ENCODE measurements at regions not wholly inside any gene's neighbourhood (a gene's known extent, or its start where the extent isn't known, plus 50 kb on each side); places are given as distances from the start of the nearest gene placed in this dataset.

DNA sequence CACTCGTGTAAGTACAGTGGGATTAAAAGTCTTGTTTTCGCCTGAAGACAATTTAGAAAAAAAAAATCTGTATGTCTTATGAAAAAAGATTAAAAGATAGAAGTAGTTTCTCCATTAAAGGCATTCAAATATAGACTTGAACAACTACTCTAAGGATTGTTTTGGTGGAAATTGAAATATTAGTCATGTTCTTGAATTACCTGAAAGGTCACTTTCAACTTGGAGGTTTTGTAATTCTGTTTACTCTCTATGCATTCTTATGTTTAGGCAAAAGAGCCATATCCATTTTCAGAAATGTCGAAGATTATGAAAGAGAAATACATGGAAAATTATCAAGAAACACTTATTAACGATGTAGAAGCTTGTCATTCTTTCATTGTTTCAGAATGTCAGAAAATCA is 373.7 kb downstream of the ARL4A start:
- H3K79me2 ChIP-seq (ENCODE audit: insufficient read depth): no peaks in the 10 kb centered on the region

DNA sequence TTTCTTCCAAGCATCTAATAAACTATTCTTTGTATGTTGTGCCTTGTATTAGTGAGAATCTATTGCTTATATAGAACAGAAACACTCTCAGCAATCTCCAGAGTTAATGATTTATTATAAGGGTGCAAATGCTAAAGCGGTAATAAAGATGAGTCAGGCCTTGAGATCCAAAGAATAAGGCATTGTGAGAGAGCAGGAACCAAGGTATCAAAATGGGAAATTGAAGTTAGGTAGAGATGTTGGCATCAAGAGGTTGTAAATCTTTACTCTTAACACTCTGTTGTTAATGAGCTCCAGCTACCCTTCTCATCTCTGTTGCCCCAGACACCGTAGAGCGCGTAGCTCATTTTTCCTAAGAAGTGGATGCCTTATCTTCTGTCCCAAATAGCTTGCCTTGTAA is 375.2 kb downstream of the ARL4A start:
- Histone ChIP-seq H3K9me3 (ENCODE audit: low read depth) (no peaks in the 10 kb centered on the region), H3K9me2 (ENCODE audit: insufficient read depth) (no peaks in the 10 kb centered on the region), H3K27ac (no peak overlapping the region), H3K4me1 (ENCODE audit: insufficient read depth) (no peaks in the 10 kb centered on the region), H4K20me1 (ENCODE audit: insufficient read depth) (no peaks in the 10 kb centered on the region), H3K4me3 (no peak overlapping the region), H3K79me2 (ENCODE audit: insufficient read depth) (no peaks in the 10 kb centered on the region), H3K4me2 (ENCODE audit: unreplicated experiment) (no peak overlapping the region), H2AFZ (no peak overlapping the region), H3K27me3 (replicated peaks; ENCODE audit: insufficient read depth) (no peaks in the 10 kb centered on the region), H3F3A (ENCODE audit: insufficient read depth) (no peaks in the 10 kb centered on the region), H3K36me3 (ENCODE audit: low read depth) (no peaks in the 10 kb centered on the region), H3K9ac (no peak overlapping the region)
- DNase-seq: no peak
- no peak for TF ChIP-seq EZH2 (IDR thresholded peaks at IDR 0.05; ENCODE audit: insufficient read depth, poor library complexity, severe bottlenecking)
- TF ChIP-seq EZH2phosphoT487 (IDR thresholded peaks at IDR 0.05; ENCODE audit: insufficient read depth, low read depth): no peak
- in situ Hi-C loops (cut with MboI): no loop called here
- 96 to 99% methylated on average over 4 of the region's 4 CpGs for WGBS, 2 experiments (ENCODE audit: low coverage in 1 of 2, low lambda C conversion rate in 2 of 2, missing lambda C conversion rate in 2 of 2)

More for the DNA sequence above, 373.7 kb downstream of the ARL4A start:
- 51 to 52% methylated on average over 4 of the region's 4 CpGs for WGBS, 2 experiments (ENCODE audit: low coverage in 1 of 2, low lambda C conversion rate in 2 of 2, missing lambda C conversion rate in 2 of 2)
- Histone ChIP-seq H2AFZ (no peak overlapping the region), H3F3A (ENCODE audit: insufficient read depth) (no peaks in the 10 kb centered on the region), H3K36me3 (ENCODE audit: low read depth) (no peaks in the 10 kb centered on the region), H3K9ac (no peak overlapping the region), H3K4me3 (no peak overlapping the region), H3K9me3 (ENCODE audit: low read depth) (no peaks in the 10 kb centered on the region), H3K27ac (no peak overlapping the region), H4K20me1 (ENCODE audit: insufficient read depth) (no peaks in the 10 kb centered on the region), H3K4me2 (ENCODE audit: unreplicated experiment) (no peak overlapping the region), H3K9me2 (ENCODE audit: insufficient read depth) (no peaks in the 10 kb centered on the region), H3K27me3 (replicated peaks; ENCODE audit: insufficient read depth) (no peaks in the 10 kb centered on the region), H3K4me1 (ENCODE audit: insufficient read depth) (no peaks in the 10 kb centered on the region)
- TF ChIP-seq EZH2 (IDR thresholded peaks at IDR 0.05; ENCODE audit: insufficient read depth, poor library complexity, severe bottlenecking) (no peak), EZH2phosphoT487 (IDR thresholded peaks at IDR 0.05; ENCODE audit: insufficient read depth, low read depth) (no peak)
- in situ Hi-C loops (cut with MboI): no loop called here
- DNase-seq: no peak

DNA sequence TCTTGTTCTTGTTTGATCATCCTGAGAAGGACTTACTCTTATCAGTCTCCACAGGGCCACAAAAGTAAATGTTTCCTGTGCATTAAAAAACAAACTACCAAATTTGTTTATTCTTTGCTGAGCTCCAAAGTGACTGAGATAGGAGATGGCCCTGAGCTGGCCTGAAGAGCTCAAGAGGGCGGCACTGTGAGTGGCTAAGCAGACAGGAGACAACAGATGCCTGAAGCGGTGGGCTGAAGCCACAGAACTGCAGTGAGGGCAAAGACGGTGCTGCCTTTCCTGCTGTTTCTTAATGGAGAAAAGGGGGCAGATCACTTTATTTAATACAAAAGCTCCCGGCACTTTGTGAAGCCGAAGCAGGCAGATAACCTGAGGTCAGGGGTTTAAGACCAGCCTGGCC is 379.6 kb downstream of the ARL4A start:
- Histone ChIP-seq H3K9me3 (ENCODE audit: low read depth) (no peaks in the 10 kb centered on the region), H3K4me2 (ENCODE audit: unreplicated experiment) (no peak overlapping the region), H2AFZ (no peak overlapping the region; the same call in 1 of the 2 replicates), H4K20me1 (ENCODE audit: insufficient read depth) (no peaks in the 10 kb centered on the region), H3K9ac (no peak overlapping the region), H3K27me3 (replicated peaks; ENCODE audit: insufficient read depth) (no peaks in the 10 kb centered on the region), H3K79me2 (ENCODE audit: insufficient read depth) (no peaks in the 10 kb centered on the region), H3K9me2 (ENCODE audit: insufficient read depth) (no peaks in the 10 kb centered on the region), H3K4me1 (ENCODE audit: insufficient read depth) (no peaks in the 10 kb centered on the region), H3K27ac (no peak overlapping the region), H3K36me3 (ENCODE audit: low read depth) (no peaks in the 10 kb centered on the region), H3F3A (ENCODE audit: insufficient read depth) (no peaks in the 10 kb centered on the region), H3K4me3 (no peak overlapping the region)
- in situ Hi-C loops (cut with MboI): no loop called here
- 69 to 79% methylated on average over 5 of the region's 5 CpGs for WGBS, 2 experiments (ENCODE audit: low coverage in 1 of 2, low lambda C conversion rate in 2 of 2, missing lambda C conversion rate in 2 of 2)
- TF ChIP-seq EZH2phosphoT487 (IDR thresholded peaks at IDR 0.05; ENCODE audit: insufficient read depth, low read depth) (no peak), EZH2 (IDR thresholded peaks at IDR 0.05; ENCODE audit: insufficient read depth, poor library complexity, severe bottlenecking) (no peak)
- DNase-seq: no peak

DNA sequence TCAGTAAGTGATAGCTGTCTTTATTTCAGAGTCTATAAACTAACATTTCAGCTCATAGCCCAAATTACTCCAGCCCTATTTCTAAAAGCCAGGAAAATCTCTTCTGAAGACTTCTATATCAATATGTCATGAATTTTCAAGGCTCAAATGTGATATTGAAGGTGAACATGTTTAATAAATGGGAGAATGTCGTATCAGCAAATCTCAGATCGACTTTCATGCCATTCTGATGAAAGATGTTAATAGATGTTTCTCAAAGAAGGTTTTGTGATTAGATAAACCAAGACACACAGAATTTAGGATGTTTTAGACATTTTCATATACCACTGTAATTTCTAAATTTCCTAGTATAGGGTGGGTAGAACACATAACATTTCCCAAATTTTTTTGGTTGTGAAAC is 380.6 kb downstream of the ARL4A start:
- Histone ChIP-seq H3K9me3 (ENCODE audit: low read depth) (no peaks in the 10 kb centered on the region), H3K79me2 (ENCODE audit: insufficient read depth) (no peaks in the 10 kb centered on the region), H3K36me3 (ENCODE audit: low read depth) (no peaks in the 10 kb centered on the region), H3K27me3 (replicated peaks; ENCODE audit: insufficient read depth) (no peaks in the 10 kb centered on the region), H3K9ac (no peak overlapping the region), H3K9me2 (ENCODE audit: insufficient read depth) (no peaks in the 10 kb centered on the region), H3F3A (ENCODE audit: insufficient read depth) (no peaks in the 10 kb centered on the region), H3K27ac (no peak overlapping the region), H3K4me2 (ENCODE audit: unreplicated experiment) (no peak overlapping the region), H3K4me3 (no peak overlapping the region), H4K20me1 (ENCODE audit: insufficient read depth) (no peaks in the 10 kb centered on the region), H2AFZ (no peak overlapping the region), H3K4me1 (ENCODE audit: insufficient read depth) (no peaks in the 10 kb centered on the region)
- in situ Hi-C loops (cut with MboI): no loop called here
- no peak for TF ChIP-seq EZH2phosphoT487 (IDR thresholded peaks at IDR 0.05; ENCODE audit: insufficient read depth, low read depth)
- no peak for TF ChIP-seq EZH2 (IDR thresholded peaks at IDR 0.05; ENCODE audit: insufficient read depth, poor library complexity, severe bottlenecking)
- 88 to 92% methylated on average over 2 of the region's 2 CpGs for WGBS, 2 experiments (ENCODE audit: low coverage in 1 of 2, low lambda C conversion rate in 2 of 2, missing lambda C conversion rate in 2 of 2)
- DNase-seq: no peak

DNA sequence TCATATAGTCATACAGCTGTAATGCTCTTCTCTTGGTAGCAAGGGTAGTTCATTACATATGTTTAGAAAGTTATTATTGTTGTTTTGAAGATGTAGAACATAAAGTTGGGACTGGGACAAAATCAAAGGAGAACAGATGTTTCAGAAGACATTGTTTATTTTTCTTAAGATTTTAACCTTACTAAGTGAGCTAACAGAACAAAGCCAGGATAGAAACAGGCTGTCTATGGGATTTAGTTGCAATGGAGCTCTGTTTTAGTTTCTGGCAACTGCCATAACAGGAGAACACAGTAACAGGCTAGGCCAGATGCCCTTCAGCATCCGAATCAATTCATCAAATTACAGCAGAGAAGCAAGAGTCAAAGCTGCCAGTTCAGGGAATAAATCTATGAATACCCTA is 382.4 kb downstream of the ARL4A start:
- in situ Hi-C loops (cut with MboI): loop anchor here (10.0 kb wide), 1 partner anchor 55 kb away; no protein-coding TSS in a partner anchor
- 55 to 61% methylated on average over 1 of the region's 1 CpG for WGBS, 2 experiments (ENCODE audit: low coverage in 1 of 2, low lambda C conversion rate in 2 of 2, missing lambda C conversion rate in 2 of 2)
- Histone ChIP-seq H3K36me3 (ENCODE audit: low read depth) (no peaks in the 10 kb centered on the region), H3K9me2 (ENCODE audit: insufficient read depth) (no peaks in the 10 kb centered on the region), H3K79me2 (ENCODE audit: insufficient read depth) (no peaks in the 10 kb centered on the region), H3K9me3 (ENCODE audit: low read depth) (no peaks in the 10 kb centered on the region), H3K4me2 (ENCODE audit: unreplicated experiment) (no peak overlapping the region), H3K27me3 (replicated peaks; ENCODE audit: insufficient read depth) (no peaks in the 10 kb centered on the region), H3K27ac (no peak overlapping the region), H4K20me1 (ENCODE audit: insufficient read depth) (no peaks in the 10 kb centered on the region), H3K4me3 (no peak overlapping the region), H3K4me1 (ENCODE audit: insufficient read depth) (no peaks in the 10 kb centered on the region), H2AFZ (no peak overlapping the region), H3K9ac (no peak overlapping the region), H3F3A (ENCODE audit: insufficient read depth) (no peaks in the 10 kb centered on the region)
- TF ChIP-seq EZH2phosphoT487 (IDR thresholded peaks at IDR 0.05; ENCODE audit: insufficient read depth, low read depth) (no peak), EZH2 (IDR thresholded peaks at IDR 0.05; ENCODE audit: insufficient read depth, poor library complexity, severe bottlenecking) (no peak)
- no peak for DNase-seq

All from GM23248 (cell line).